ENCODE measurements at regions not wholly inside any gene's neighbourhood (a gene's known extent, or its start where the extent isn't known, plus 50 kb on each side); places are given as distances from the start of the nearest gene placed in this dataset.

DNA sequence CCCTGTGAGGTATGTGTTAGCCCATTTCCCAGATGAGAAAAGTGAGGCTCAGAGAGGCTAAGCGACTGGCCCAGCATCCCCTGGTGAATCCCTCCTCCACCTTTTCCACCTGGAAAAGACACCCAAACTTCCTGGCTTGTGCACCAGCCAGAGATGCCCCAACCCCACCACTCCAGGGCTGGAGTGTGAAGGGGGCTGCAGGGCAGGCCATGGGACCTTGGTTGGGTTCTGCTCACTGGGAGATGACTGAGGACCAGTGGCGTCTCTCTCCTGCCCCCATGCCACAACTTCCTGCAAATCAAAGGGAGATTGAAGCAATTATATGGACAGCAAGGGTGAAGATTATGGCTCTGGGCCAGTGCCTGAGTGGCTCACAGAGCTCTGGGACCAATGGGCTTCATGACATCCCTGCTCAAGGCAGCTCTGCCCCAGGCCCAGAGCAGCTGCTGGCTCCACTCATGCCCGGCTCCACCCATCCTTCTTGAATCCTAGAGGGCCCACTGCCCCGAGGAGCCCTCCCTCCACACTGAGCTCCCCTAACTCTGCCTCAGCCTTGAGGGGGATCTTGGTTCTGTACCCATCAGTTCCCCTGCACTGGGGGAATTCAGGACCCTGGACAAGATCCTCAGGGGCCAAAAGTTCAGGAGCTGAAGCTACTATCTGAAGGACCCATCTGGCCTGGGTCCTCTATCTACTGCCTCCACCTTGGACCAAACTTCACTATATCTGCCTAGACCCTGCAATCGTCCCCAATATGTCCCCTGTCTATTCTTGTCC lies 416.9 kb downstream of the PTPRU start:
- no peak for TF ChIP-seq EP300 (IDR thresholded peaks at IDR 0.05)
- TF ChIP-seq POLR2A (IDR thresholded peaks at IDR 0.05), result no peak
- TF ChIP-seq CTCF (IDR thresholded peaks at IDR 0.05), result no peak
- Histone ChIP-seq H3K4me1 (no peaks in the 10 kb centered on the region), H3K9me3 (no peaks in the 10 kb centered on the region), H3K36me3 (no peaks in the 10 kb centered on the region), H3K27ac (no peak overlapping the region), H3K27me3 (no peaks in the 10 kb centered on the region), H3K4me3 (no peak overlapping the region)
- WGBS, 2 donors, result 65 to 78% methylated on average over 5 of the region's 5 CpGs
- DNase-seq (ENCODE audit: low spot score in 2 of 2), result no peak

DNA sequence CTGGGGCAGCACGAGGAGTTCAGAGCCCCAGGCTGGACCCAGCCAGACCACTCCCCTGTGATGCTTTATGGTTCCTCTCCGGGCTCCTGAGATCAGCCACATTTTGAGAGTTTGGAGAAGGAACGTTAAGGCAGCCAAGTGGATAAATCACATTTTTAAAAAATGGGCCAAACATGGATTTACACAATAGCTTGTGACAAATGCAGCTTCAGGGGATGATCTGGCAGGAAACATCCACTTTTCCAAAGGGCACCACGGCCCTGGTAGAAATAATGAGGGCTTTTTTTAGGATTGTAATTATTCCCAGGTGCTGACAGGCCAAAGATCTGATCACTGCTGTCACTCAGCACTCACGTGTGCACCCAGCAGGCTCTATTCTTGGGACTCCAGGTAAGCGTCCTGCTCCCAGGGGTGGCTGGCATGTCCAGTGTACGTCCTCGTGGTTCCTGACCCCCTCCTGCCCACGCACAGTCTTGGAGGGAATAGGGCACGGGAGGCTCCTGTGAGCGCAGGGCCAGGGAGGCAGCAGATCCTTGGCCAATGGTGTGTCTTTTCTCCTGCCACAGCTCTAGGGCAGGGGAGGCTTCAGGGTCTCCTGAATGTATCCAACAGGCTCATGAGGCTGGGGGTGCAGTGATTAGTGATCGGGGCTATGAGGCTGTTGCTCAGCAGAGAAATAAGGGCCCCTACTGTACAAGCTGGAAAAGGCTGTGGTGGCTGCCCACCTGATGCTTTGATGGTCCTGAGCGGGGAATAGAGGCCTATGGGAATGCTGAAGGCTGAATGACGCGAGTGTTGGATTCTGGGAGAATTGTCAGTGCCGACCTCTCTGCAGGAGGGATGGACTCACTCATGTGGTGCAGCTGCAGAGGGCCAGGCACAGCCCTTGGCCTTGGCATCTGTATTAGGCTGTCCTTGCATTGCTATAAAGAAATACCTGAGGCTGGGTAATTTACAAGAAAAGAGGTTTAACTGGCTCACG lies 415.7 kb downstream of the PTPRU start:
- Histone ChIP-seq H3K36me3 (no peaks in the 10 kb centered on the region), H3K4me1 (no peaks in the 10 kb centered on the region), H3K27me3 (no peaks in the 10 kb centered on the region), H3K4me3 (no peak overlapping the region), H3K27ac (no peak overlapping the region), H3K9me3 (no peaks in the 10 kb centered on the region)
- WGBS, 2 donors, result 61 to 66% methylated on average over 16 to 17 of the region's 17 CpGs
- TF ChIP-seq POLR2A (IDR thresholded peaks at IDR 0.05) (no peak), EP300 (IDR thresholded peaks at IDR 0.05) (no peak), CTCF (IDR thresholded peaks at IDR 0.05) (no peak)
- no peak for DNase-seq (ENCODE audit: low spot score in 2 of 2)

DNA sequence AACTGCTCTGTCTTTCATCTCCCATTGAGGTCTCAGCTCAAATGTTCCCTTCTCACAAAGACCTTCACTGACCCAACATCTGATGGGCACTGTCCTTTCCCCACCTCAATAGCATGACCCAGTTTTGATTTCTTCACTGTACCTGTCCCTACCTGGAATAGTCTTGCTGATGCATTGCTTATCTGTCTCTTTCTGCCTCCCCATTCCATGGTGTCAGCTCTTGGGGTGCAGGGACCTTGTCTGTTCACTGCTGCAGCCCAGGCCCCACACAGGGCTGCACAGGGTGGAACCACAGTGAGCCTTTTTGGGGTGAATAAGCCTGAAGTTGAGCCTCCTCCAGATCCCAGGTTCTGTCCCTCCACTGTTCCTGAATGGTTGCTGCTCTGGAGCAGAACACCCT lies 414.9 kb downstream of the PTPRU start:
- no peaks in the 10 kb centered on the region for H3K4me1 ChIP-seq
- DNase-seq (ENCODE audit: low spot score in 2 of 2), result no peak
- H3K27me3 ChIP-seq, result no peaks in the 10 kb centered on the region
- H3K27ac ChIP-seq, result no peak overlapping the region
- H3K36me3 ChIP-seq, result no peaks in the 10 kb centered on the region
- no peaks in the 10 kb centered on the region for H3K9me3 ChIP-seq
- TF ChIP-seq EP300 (IDR thresholded peaks at IDR 0.05) (no peak), POLR2A (IDR thresholded peaks at IDR 0.05) (no peak), CTCF (IDR thresholded peaks at IDR 0.05) (no peak)
- no peak overlapping the region for H3K4me3 ChIP-seq

GRCh38 chr1:29650476-29650875 lies 414.2 kb downstream of the PTPRU start:
- no peak overlapping the region for H3K27ac ChIP-seq
- WGBS, 2 donors, result 83 to 93% methylated on average over 3 of the region's 3 CpGs
- no peaks in the 10 kb centered on the region for H3K27me3 ChIP-seq
- H3K9me3 ChIP-seq, result no peaks in the 10 kb centered on the region
- DNase-seq (ENCODE audit: low spot score in 2 of 2), result no peak
- no peak for TF ChIP-seq POLR2A (IDR thresholded peaks at IDR 0.05)
- TF ChIP-seq CTCF (IDR thresholded peaks at IDR 0.05), result no peak
- no peak for TF ChIP-seq EP300 (IDR thresholded peaks at IDR 0.05)
- no peaks in the 10 kb centered on the region for H3K4me1 ChIP-seq
- H3K4me3 ChIP-seq, result no peak overlapping the region
- no peaks in the 10 kb centered on the region for H3K36me3 ChIP-seq

DNA sequence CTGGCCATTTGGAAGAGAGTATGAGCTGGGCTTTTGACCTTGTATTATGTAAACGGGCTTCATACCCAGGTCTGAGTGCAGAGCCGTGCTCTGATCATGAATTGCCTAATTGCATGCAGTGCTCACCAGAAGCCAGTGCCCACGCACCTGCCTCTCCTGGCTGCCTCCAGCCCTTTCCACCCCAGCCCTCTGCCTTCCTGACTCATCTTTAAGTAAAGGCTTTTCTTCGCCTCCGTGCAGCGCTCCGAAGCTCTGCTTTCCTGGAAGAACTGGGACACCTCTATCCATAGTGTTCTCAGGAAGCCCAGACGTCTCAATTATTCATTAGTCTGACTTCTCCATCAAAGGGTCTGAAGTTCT lies 413.7 kb downstream of the PTPRU start:
- no peaks in the 10 kb centered on the region for H3K36me3 ChIP-seq
- no peaks in the 10 kb centered on the region for H3K27me3 ChIP-seq
- H3K4me3 ChIP-seq, result no peak overlapping the region
- no peak for DNase-seq (ENCODE audit: low spot score in 2 of 2)
- H3K9me3 ChIP-seq, result no peaks in the 10 kb centered on the region
- H3K27ac ChIP-seq, result no peak overlapping the region
- no peaks in the 10 kb centered on the region for H3K4me1 ChIP-seq
- 69 to 82% methylated on average over 8 of the region's 8 CpGs for WGBS, 2 donors
- TF ChIP-seq EP300 (IDR thresholded peaks at IDR 0.05) (no peak), POLR2A (IDR thresholded peaks at IDR 0.05) (no peak), CTCF (IDR thresholded peaks at IDR 0.05) (no peak)
